ENCODE measurements at regions not wholly inside any gene's neighbourhood (a gene's known extent, or its start where the extent isn't known, plus 50 kb on each side); places are given as distances from the start of the nearest gene placed in this dataset.

GRCh38 chr5:92023555-92023954 lies 640.4 kb upstream of the ARRDC3 start:
- TF ChIP-seq, protein P1, sequence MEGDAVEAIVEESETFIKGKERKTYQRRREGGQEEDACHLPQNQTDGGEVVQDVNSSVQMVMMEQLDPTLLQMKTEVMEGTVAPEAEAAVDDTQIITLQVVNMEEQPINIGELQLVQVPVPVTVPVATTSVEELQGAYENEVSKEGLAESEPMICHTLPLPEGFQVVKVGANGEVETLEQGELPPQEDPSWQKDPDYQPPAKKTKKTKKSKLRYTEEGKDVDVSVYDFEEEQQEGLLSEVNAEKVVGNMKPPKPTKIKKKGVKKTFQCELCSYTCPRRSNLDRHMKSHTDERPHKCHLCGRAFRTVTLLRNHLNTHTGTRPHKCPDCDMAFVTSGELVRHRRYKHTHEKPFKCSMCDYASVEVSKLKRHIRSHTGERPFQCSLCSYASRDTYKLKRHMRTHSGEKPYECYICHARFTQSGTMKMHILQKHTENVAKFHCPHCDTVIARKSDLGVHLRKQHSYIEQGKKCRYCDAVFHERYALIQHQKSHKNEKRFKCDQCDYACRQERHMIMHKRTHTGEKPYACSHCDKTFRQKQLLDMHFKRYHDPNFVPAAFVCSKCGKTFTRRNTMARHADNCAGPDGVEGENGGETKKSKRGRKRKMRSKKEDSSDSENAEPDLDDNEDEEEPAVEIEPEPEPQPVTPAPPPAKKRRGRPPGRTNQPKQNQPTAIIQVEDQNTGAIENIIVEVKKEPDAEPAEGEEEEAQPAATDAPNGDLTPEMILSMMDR (IDR thresholded peaks at IDR 0.05; ENCODE audit: low read length): no peak
- no peak for TF ChIP-seq EZH2 (IDR thresholded peaks at IDR 0.05; ENCODE audit: borderline replicate concordance, low read length)

All from OCI-LY1 (cell line).